HUDEP-2 (cell line): ENCODE measurements at regions not wholly inside any gene's neighbourhood (a gene's known extent, or its start where the extent isn't known, plus 50 kb on each side); places are given as distances from the start of the nearest gene placed in this dataset.
"Not testable (repeated sequence)": the region's sequence is repeated elsewhere in the genome, so short reads cannot be mapped to it uniquely, and the experiment has no call there.

Source experiments
- DNase-seq, 76 experiments: peaks; one replicate each; lab custom pipeline; 2025; ENCODE audit not compliant: unreplicated experiment in 76 of 76; lab: John Stamatoyannopoulos, UW

- DNase-seq, result no peak
These were observed 50.5 kb upstream of the GRIN2A start for GRCh38 chr16:10232757-10233156.

GRCh38 chr16:10239640-10240039 lies 57.4 kb upstream of the GRIN2A start:
- DNase-seq, result no peak

- no peak for DNase-seq
These were observed 58.8 kb upstream of the GRIN2A start for GRCh38 chr16:10240854-10241613.

- no peak for DNase-seq
These were observed 59.9 kb upstream of the GRIN2A start for GRCh38 chr16:10242097-10242496.

- no peak for DNase-seq
These were observed 60.7 kb upstream of the GRIN2A start for GRCh38 chr16:10242916-10243315.

GRCh38 chr16:10245002-10245401 lies 62.8 kb upstream of the GRIN2A start:
- DNase-seq, result no peak

GRCh38 chr16:10250137-10250828 lies 68.1 kb upstream of the GRIN2A start:
- DNase-seq, result peak in 5 of 76 experiments; percentile 2 to 5 (median 5)

GRCh38 chr16:10252155-10252554 lies 69.9 kb upstream of the GRIN2A start:
- no peak for DNase-seq

- no peak for DNase-seq
These were observed 71.2 kb upstream of the GRIN2A start for GRCh38 chr16:10253409-10253808.

- no peak for DNase-seq
These were observed 73.5 kb upstream of the GRIN2A start for GRCh38 chr16:10255728-10256127.

GRCh38 chr16:10256784-10257641 lies 74.8 kb upstream of the GRIN2A start:
- peak in 41 of 76 experiments; percentile 2 to 50 (median 18) for DNase-seq

- DNase-seq, result not testable (repeated sequence)
These were observed 75.5 kb upstream of the GRIN2A start for GRCh38 chr16:10257642-10258251.

GRCh38 chr16:10258930-10259603 lies 76.8 kb upstream of the GRIN2A start:
- peak in 4 of 76 experiments; percentile 3 to 24 (median 13) for DNase-seq

- no peak for DNase-seq
These were observed 78.8 kb upstream of the GRIN2A start for GRCh38 chr16:10261077-10261476.

- DNase-seq, result not testable (repeated sequence)
These were observed 79.3 kb upstream of the GRIN2A start for GRCh38 chr16:10261526-10261925.

GRCh38 chr16:10262377-10263132 lies 80.3 kb upstream of the GRIN2A start:
- DNase-seq, result no peak

GRCh38 chr16:10265770-10266615 lies 83.8 kb upstream of the GRIN2A start:
- no peak for DNase-seq

- no peak for DNase-seq
These were observed 84.6 kb upstream of the GRIN2A start for GRCh38 chr16:10266809-10267208.

- no peak for DNase-seq
These were observed 87.4 kb upstream of the GRIN2A start for GRCh38 chr16:10269632-10270031.
